NCI-H1436 (cell line): ENCODE measurements at regions not wholly inside any gene's neighbourhood (a gene's known extent, or its start where the extent isn't known, plus 50 kb on each side); places are given as distances from the start of the nearest gene placed in this dataset.
"Not testable (repeated sequence)": the region's sequence is repeated elsewhere in the genome, so short reads cannot be mapped to it uniquely, and the experiment has no call there.

Experiments used
- DNase-seq: peaks from one replicate; lab custom pipeline; 2025; lab: John Stamatoyannopoulos, UW

- not testable (repeated sequence) for DNase-seq
Observed at GRCh38 chr21:13812191-13812590, 202.6 kb downstream of the POTED start.

- not testable (repeated sequence) for DNase-seq
Observed at GRCh38 chr21:13810559-13810958, 201.0 kb downstream of the POTED start.

GRCh38 chr21:13806444-13806843, 196.9 kb downstream of the POTED start:
- not testable (repeated sequence) for DNase-seq

- not testable (repeated sequence) for DNase-seq
Observed at GRCh38 chr21:13802757-13803156, 193.2 kb downstream of the POTED start.
